ENCODE measurements at regions not wholly inside any gene's neighbourhood (a gene's known extent, or its start where the extent isn't known, plus 50 kb on each side); places are given as distances from the start of the nearest gene placed in this dataset.

DNA sequence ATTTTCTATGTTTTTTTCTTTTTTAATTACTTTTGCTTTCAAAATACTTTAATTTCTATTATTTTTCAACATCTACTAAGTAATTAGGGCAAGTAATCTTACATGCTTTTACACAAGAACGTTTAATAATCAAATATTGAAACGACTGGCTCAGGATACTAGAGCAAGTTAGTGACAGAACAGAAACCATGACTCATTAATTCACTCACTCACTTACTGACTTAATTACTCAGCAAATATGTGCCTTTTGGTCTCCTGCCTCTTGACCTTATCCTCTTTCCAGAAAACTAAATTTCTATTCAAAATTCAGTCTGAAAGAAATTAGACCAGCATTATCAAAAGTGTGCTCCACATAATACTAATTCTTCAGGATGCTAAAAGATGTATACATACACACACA is 314.9 kb upstream of the TEX13C start:
- no peaks in the 10 kb centered on the region for H3K36me3 ChIP-seq

GRCh38 chrX:125005863-125006262 is 313.8 kb upstream of the TEX13C start:
- no peaks in the 10 kb centered on the region for H3K9me3 ChIP-seq
- DNase-seq (ENCODE audit: low spot score in 2 of 2): no peak
- WGBS, 2 donors: 46% methylated on average over 4 of the region's 4 CpGs; no CpG with 5 or more reads in 1 of the 2 donors

More for the DNA sequence above, 314.9 kb upstream of the TEX13C start:
- 36 to 53% methylated on average over 2 of the region's 2 CpGs for WGBS, 2 donors
- Histone ChIP-seq H3K9me3 (no peaks in the 10 kb centered on the region), H3K4me1 (no peaks in the 10 kb centered on the region), H3K4me3 (no peak overlapping the region), H3K27ac (no peak overlapping the region), H3K27me3 (no peaks in the 10 kb centered on the region)
- TF ChIP-seq EP300 (IDR thresholded peaks at IDR 0.05) (no peak), POLR2A (IDR thresholded peaks at IDR 0.05) (no peak)
- TF ChIP-seq, protein P1, sequence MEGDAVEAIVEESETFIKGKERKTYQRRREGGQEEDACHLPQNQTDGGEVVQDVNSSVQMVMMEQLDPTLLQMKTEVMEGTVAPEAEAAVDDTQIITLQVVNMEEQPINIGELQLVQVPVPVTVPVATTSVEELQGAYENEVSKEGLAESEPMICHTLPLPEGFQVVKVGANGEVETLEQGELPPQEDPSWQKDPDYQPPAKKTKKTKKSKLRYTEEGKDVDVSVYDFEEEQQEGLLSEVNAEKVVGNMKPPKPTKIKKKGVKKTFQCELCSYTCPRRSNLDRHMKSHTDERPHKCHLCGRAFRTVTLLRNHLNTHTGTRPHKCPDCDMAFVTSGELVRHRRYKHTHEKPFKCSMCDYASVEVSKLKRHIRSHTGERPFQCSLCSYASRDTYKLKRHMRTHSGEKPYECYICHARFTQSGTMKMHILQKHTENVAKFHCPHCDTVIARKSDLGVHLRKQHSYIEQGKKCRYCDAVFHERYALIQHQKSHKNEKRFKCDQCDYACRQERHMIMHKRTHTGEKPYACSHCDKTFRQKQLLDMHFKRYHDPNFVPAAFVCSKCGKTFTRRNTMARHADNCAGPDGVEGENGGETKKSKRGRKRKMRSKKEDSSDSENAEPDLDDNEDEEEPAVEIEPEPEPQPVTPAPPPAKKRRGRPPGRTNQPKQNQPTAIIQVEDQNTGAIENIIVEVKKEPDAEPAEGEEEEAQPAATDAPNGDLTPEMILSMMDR (IDR thresholded peaks at IDR 0.05): no peak
- no peak for DNase-seq (ENCODE audit: low spot score in 2 of 2)

DNA sequence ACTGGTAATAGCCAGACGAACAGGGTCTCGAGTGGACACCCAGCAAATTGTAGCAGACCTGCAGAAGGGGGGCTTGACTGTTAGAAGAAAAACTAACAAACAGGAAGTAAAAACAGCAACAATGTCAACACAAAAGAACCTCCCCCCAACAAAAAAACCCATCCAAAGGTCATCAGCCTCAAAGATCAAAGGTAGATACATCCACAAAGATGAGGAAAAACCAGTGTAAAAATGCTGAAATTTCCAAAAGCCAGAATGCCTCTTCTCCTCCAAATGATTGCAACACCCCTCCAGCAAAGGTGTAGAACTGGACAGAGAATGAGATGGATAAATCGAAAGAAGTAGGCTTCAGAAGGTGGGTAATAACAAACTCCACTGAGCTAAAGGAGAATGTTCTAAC is 313.0 kb upstream of the TEX13C start:
- Histone ChIP-seq H3K4me1 (no peaks in the 10 kb centered on the region), H3K9me3 (no peaks in the 10 kb centered on the region), H3K27ac (no peak overlapping the region), H3K4me3 (no peak overlapping the region), H3K27me3 (no peaks in the 10 kb centered on the region), H3K36me3 (no peaks in the 10 kb centered on the region)
- WGBS, 2 donors: 87 to 92% methylated on average over 3 of the region's 3 CpGs
- TF ChIP-seq POLR2A (IDR thresholded peaks at IDR 0.05): no peak
- TF ChIP-seq, protein P1 (IDR thresholded peaks at IDR 0.05): no peak
- TF ChIP-seq EP300 (IDR thresholded peaks at IDR 0.05): no peak
- no peak for DNase-seq (ENCODE audit: low spot score in 2 of 2)

More at GRCh38 chrX:125005863-125006262, 313.8 kb upstream of the TEX13C start:
- Histone ChIP-seq H3K4me3 (no peak overlapping the region), H3K27ac (no peak overlapping the region), H3K27me3 (no peaks in the 10 kb centered on the region), H3K4me1 (no peaks in the 10 kb centered on the region), H3K36me3 (no peaks in the 10 kb centered on the region)
- TF ChIP-seq EP300 (IDR thresholded peaks at IDR 0.05): no peak
- no peak for TF ChIP-seq POLR2A (IDR thresholded peaks at IDR 0.05)
- TF ChIP-seq, protein P1 (IDR thresholded peaks at IDR 0.05): no peak

- H3K4me1 ChIP-seq: no peaks in the 10 kb centered on the region
- H3K36me3 ChIP-seq: no peaks in the 10 kb centered on the region
- 78 to 96% methylated on average over 3 of the region's 3 CpGs for WGBS, 2 donors
- H3K9me3 ChIP-seq: no peaks in the 10 kb centered on the region
- no peak for DNase-seq (ENCODE audit: low spot score in 2 of 2)
- TF ChIP-seq POLR2A (IDR thresholded peaks at IDR 0.05): no peak
- TF ChIP-seq, protein P1 (IDR thresholded peaks at IDR 0.05): no peak
- TF ChIP-seq EP300 (IDR thresholded peaks at IDR 0.05): no peak
- no peaks in the 10 kb centered on the region for H3K27me3 ChIP-seq
- H3K27ac ChIP-seq: no peak overlapping the region
- H3K4me3 ChIP-seq: no peak overlapping the region
Measured at GRCh38 chrX:125012585-125012984, 307.1 kb upstream of the TEX13C start.

- Histone ChIP-seq H3K4me1 (no peaks in the 10 kb centered on the region), H3K27ac (no peak overlapping the region), H3K36me3 (no peaks in the 10 kb centered on the region), H3K4me3 (no peak overlapping the region), H3K9me3 (no peaks in the 10 kb centered on the region), H3K27me3 (no peaks in the 10 kb centered on the region)
- DNase-seq (ENCODE audit: low spot score in 2 of 2): no peak
- 64 to 87% methylated on average over 3 of the region's 3 CpGs for WGBS, 2 donors
- TF ChIP-seq, protein P1 (IDR thresholded peaks at IDR 0.05): no peak
- no peak for TF ChIP-seq EP300 (IDR thresholded peaks at IDR 0.05)
- TF ChIP-seq POLR2A (IDR thresholded peaks at IDR 0.05): no peak
Measured at GRCh38 chrX:125029131-125029530, 290.5 kb upstream of the TEX13C start.
